ENCODE measurements at regions not wholly inside any gene's neighbourhood (a gene's known extent, or its start where the extent isn't known, plus 50 kb on each side); places are given as distances from the start of the nearest gene placed in this dataset.

GRCh38 chr19:27860309-27860934, 1352.5 kb downstream of the UQCRFS1 start:
- TF ChIP-seq, protein P1, sequence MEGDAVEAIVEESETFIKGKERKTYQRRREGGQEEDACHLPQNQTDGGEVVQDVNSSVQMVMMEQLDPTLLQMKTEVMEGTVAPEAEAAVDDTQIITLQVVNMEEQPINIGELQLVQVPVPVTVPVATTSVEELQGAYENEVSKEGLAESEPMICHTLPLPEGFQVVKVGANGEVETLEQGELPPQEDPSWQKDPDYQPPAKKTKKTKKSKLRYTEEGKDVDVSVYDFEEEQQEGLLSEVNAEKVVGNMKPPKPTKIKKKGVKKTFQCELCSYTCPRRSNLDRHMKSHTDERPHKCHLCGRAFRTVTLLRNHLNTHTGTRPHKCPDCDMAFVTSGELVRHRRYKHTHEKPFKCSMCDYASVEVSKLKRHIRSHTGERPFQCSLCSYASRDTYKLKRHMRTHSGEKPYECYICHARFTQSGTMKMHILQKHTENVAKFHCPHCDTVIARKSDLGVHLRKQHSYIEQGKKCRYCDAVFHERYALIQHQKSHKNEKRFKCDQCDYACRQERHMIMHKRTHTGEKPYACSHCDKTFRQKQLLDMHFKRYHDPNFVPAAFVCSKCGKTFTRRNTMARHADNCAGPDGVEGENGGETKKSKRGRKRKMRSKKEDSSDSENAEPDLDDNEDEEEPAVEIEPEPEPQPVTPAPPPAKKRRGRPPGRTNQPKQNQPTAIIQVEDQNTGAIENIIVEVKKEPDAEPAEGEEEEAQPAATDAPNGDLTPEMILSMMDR (conservative IDR thresholded peaks at IDR 0.05 in 1 of 2, IDR thresholded peaks at IDR 0.05 in 1 of 2; ENCODE audit: extremely low read depth in 1 of 2, insufficient read depth in 1 of 2, low read depth in 1 of 2, low read length in 2 of 2) = no peak
- no peak for TF ChIP-seq EZH2 (IDR thresholded peaks at IDR 0.05; ENCODE audit: borderline replicate concordance, low read length)

Data from mammary epithelial cell (primary cell).